ENCODE measurements at regions not wholly inside any gene's neighbourhood (a gene's known extent, or its start where the extent isn't known, plus 50 kb on each side); places are given as distances from the start of the nearest gene placed in this dataset.

- TF ChIP-seq POLR2A (IDR thresholded peaks at IDR 0.05): no peak
- TF ChIP-seq, protein P1, sequence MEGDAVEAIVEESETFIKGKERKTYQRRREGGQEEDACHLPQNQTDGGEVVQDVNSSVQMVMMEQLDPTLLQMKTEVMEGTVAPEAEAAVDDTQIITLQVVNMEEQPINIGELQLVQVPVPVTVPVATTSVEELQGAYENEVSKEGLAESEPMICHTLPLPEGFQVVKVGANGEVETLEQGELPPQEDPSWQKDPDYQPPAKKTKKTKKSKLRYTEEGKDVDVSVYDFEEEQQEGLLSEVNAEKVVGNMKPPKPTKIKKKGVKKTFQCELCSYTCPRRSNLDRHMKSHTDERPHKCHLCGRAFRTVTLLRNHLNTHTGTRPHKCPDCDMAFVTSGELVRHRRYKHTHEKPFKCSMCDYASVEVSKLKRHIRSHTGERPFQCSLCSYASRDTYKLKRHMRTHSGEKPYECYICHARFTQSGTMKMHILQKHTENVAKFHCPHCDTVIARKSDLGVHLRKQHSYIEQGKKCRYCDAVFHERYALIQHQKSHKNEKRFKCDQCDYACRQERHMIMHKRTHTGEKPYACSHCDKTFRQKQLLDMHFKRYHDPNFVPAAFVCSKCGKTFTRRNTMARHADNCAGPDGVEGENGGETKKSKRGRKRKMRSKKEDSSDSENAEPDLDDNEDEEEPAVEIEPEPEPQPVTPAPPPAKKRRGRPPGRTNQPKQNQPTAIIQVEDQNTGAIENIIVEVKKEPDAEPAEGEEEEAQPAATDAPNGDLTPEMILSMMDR (IDR thresholded peaks at IDR 0.05): no peak
- TF ChIP-seq EP300 (IDR thresholded peaks at IDR 0.05): no peak
Measured at GRCh38 chr2:138866797-138867196, 86.6 kb upstream of the NXPH2 start.

All from upper lobe of left lung (tissue), 4 donors.